ENCODE measurements at regions not wholly inside any gene's neighbourhood (a gene's known extent, or its start where the extent isn't known, plus 50 kb on each side); places are given as distances from the start of the nearest gene placed in this dataset.
"Not testable (repeated sequence)": the region's sequence is repeated elsewhere in the genome, so short reads cannot be mapped to it uniquely, and the experiment has no call there.

- in situ Hi-C loops (cut with MboI; ENCODE audit: low sequenced_read_pairs), result no loop called here
Observed at GRCh38 chr7:119959811-119960210, 313.2 kb upstream of the KCND2 start.

DNA sequence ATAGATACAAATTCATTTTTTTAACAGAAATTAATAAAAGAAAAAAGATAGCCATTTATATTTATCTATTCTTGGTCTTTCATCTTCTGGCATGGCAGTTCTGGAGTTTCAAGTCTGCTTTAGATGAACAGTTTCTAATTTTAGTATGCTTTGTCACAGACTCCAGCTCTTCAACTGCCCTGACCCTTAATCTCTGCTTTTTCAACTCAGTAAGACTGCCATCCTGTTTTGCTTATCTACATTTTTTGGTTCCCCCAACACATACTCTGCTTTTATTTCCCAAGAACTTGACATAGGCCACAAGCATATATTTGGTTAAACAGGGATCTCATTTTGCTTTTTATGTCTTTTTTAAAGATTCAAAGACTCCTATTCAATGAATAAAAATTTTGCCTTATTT lies 309.3 kb upstream of the KCND2 start:
- in situ Hi-C loops (cut with MboI; ENCODE audit: low sequenced_read_pairs), result no loop called here

- in situ Hi-C loops (cut with MboI; ENCODE audit: low sequenced_read_pairs), result no loop called here
Observed at GRCh38 chr7:119964065-119964464, 308.9 kb upstream of the KCND2 start.

GRCh38 chr7:119964788-119965542 lies 308.0 kb upstream of the KCND2 start:
- in situ Hi-C loops (cut with MboI; ENCODE audit: low sequenced_read_pairs), result no loop called here

- in situ Hi-C loops (cut with MboI; ENCODE audit: low sequenced_read_pairs), result no loop called here
Observed at GRCh38 chr7:119967221-119967620, 305.8 kb upstream of the KCND2 start.

- in situ Hi-C loops (cut with MboI; ENCODE audit: low sequenced_read_pairs), result not testable (repeated sequence)
Observed at GRCh38 chr7:119968411-119968810, 304.6 kb upstream of the KCND2 start.

GRCh38 chr7:119969054-119969453 lies 303.9 kb upstream of the KCND2 start:
- in situ Hi-C loops (cut with MboI; ENCODE audit: low sequenced_read_pairs), result no loop called here

GRCh38 chr7:119969763-119970162 lies 303.2 kb upstream of the KCND2 start:
- in situ Hi-C loops (cut with MboI; ENCODE audit: low sequenced_read_pairs), result no loop called here

DNA sequence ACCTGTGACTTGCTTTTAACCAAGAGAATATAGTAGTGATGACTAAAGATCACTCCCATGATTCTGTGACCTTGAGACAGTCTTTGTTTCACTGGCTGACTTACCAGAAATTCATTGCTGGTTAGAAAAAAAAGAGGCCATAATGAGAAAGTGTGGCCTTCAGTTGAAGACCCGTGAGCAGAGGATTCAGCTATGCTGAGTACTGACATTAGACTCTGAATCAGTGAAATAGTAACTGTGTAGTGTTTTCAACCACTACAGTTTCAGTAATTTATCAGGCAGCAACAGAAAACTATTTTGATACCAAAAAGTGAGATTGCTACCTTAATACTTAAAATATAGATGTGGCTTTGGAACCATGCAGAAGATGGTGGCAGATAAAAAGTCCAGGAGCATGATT lies 298.0 kb upstream of the KCND2 start:
- in situ Hi-C loops (cut with MboI; ENCODE audit: low sequenced_read_pairs), result no loop called here

DNA sequence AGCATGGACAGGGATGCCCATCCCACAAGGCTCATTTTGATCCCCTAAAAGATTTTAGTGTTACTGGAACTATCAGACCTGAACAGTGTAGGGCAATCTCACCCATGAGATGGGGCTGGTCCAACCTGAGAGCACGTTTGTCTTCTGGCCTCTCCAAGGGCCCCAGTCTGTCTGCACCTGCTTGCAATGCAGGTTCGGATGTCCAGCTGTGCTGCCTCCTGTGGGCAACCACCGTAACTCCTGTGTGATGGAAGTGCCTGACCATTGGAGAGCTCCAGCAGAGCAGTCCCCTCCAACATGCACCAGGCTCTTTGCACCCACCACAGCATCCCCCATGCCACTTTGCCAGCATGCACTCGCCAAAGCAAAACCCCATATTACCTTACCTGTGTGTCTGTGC lies 290.1 kb upstream of the KCND2 start:
- in situ Hi-C loops (cut with MboI; ENCODE audit: low sequenced_read_pairs), result no loop called here

DNA sequence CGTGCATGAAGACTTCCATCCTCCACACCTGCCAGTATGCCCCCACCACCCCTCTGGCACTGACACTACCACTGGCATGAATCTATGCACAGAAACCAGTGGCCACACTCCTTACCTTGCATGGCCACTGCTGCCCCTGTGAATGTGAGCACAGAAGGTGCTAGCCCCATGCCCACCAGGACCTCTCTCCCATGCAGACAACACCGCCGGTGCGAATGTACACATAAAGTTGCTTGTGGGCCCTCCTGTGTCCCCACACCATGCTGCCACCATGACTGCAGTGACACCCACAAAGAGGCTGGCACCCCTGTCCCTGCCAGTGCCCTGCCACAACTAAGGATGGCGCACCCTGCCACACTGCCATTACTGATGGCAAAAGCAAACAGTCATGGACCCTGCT lies 289.5 kb upstream of the KCND2 start:
- in situ Hi-C loops (cut with MboI; ENCODE audit: low sequenced_read_pairs), result no loop called here

GRCh38 chr7:119984247-119984646 lies 288.7 kb upstream of the KCND2 start:
- in situ Hi-C loops (cut with MboI; ENCODE audit: low sequenced_read_pairs), result no loop called here

GRCh38 chr7:119988401-119988800 lies 284.6 kb upstream of the KCND2 start:
- in situ Hi-C loops (cut with MboI; ENCODE audit: low sequenced_read_pairs), result no loop called here

- in situ Hi-C loops (cut with MboI; ENCODE audit: low sequenced_read_pairs), result no loop called here
Observed at GRCh38 chr7:119994928-119995327, 278.0 kb upstream of the KCND2 start.

DNA sequence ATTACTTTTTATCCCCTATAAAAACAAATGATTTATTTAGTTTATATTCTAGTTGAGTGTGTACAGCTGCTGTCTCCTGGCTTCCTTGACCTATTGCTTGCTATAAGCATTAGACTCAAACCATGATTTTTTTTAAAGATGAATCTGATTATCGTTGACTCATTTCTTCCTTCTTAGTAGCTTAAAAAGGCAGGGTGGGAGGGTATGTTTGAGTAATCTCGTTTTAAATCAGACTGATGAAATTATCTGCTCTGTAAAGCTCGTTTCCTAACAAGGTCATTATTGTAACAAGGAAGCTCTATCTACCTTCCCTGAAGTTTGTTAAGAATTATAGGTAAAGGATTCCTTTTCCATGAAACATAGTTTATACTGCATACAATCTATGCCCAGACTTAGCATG lies 276.3 kb upstream of the KCND2 start:
- in situ Hi-C loops (cut with MboI; ENCODE audit: low sequenced_read_pairs), result no loop called here

- in situ Hi-C loops (cut with MboI; ENCODE audit: low sequenced_read_pairs), result no loop called here
Observed at GRCh38 chr7:119999738-120000475, 273.1 kb upstream of the KCND2 start.

DNA sequence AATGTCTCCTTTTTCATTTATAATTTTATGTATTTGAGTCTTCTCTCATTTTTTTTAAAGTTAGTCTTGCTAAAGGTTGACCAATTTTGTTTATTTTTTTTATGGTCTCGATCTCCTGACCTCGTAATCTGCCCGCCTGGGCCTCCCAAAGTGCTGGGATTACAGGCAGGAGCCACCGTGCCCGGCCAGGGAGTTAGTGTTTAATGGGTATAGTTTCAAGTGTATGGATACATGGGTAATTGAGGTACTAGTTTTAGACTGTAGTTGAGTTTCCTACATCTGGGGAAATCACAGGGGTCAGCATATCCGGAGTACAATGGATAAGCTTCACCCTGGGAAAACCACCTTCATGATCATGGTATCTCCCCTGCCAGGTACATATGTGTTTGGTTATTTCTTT lies 267.3 kb upstream of the KCND2 start:
- in situ Hi-C loops (cut with MboI; ENCODE audit: low sequenced_read_pairs), result no loop called here

- in situ Hi-C loops (cut with MboI; ENCODE audit: low sequenced_read_pairs), result not testable (repeated sequence)
Observed at GRCh38 chr7:120014301-120014700, 258.7 kb upstream of the KCND2 start.

DNA sequence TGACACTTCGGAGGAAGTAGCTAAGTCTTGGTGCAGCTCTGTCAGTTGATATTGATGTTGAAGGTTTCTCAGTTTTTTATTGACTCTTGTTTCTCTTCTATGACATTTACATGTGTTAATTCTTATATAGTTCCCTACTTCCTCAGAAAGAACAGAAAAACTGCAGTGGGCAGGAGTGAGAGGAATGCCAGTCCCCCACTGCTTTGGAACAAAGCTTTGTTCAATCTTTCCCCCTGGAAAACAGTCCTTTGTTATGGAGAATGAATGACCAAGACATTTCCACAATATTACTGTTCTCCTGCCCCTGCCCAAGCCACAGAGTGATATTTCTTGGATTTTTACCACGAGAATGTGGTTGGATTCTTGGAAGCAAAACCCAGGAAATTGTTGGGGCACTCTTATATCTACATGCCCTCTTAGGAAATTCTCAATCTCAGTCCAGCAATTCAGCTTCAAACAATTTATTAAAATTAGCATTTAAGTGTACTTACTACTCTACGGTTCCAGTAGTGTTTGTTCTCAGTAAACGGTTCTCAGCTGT lies 258.0 kb upstream of the KCND2 start:
- in situ Hi-C loops (cut with MboI; ENCODE audit: low sequenced_read_pairs), result no loop called here

DNA sequence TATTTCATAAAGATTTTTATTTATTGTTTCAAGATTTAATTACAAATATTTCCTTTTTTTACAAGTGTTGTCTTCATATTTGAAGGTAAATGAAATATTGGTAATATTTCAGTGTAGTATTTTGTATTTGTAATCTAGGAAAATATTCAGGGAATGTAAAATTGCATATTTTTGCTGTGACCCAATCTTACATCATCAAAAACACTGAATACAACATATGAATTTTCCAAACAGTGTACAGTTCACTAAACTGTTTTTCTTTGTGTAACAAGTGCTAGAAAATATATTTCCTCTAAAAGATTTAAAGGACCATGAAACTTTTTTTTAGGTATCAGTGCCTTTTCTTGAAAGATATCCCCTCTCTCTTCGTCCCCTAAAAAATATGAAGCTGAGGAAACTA lies 251.9 kb upstream of the KCND2 start:
- in situ Hi-C loops (cut with MboI; ENCODE audit: low sequenced_read_pairs), result no loop called here

DNA sequence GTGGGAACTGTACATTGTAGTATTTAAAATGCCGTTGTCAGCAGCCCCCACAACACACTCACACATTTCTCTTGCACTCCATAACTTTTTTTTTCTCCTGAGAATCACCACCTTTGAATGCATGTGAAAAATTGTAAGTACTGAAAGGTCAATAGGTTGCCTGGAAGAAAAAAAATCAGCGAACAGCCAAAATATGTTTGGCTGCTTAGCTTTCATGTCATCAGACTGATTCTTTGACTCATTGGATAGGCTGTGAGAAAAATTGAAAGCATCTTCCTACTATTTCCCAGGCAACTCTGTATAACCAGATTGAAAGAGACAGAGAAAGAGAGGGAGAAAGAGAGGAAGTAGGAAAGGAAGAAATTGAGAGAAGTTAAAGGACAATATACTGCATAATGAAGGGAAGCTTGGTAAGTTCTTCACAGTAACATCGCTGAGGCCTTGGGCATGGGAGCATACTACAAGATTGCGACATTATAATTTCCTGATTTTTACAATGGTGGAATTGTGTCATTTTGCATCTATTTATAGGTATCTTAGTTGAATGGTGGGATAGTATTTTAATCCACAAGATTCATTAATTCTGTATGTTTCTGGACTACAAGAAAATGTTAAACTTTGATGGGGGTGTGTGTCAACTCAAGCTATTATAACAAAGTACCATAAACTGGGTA lies 249.3 kb upstream of the KCND2 start:
- in situ Hi-C loops (cut with MboI; ENCODE audit: low sequenced_read_pairs), result no loop called here

DNA sequence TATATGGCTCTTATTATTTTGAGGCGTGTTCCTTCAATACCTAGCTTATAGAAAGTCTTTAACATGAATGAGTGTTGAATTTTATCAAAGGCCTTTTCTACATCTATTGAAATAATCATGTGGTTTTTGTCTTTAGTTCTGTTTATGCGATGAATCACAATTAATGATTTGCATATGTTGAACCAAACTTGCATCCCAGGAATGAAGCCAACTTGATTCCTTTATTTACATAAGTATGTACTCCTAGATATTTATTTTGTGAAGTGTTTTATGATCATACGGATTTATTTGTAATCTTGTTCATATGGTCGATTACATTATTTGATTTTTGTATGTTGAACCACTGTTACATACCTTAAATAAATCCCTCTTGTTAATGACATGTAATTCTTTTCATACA lies 244.3 kb upstream of the KCND2 start:
- in situ Hi-C loops (cut with MboI; ENCODE audit: low sequenced_read_pairs), result no loop called here

Data from HL-60/S4 treated with phorbol 12-myristate 13-acetate at 8.2 ng/mL for 4 days and 3 days (cell line).